ENCODE measurements at regions not wholly inside any gene's neighbourhood (a gene's known extent, or its start where the extent isn't known, plus 50 kb on each side); places are given as distances from the start of the nearest gene placed in this dataset.

DNA sequence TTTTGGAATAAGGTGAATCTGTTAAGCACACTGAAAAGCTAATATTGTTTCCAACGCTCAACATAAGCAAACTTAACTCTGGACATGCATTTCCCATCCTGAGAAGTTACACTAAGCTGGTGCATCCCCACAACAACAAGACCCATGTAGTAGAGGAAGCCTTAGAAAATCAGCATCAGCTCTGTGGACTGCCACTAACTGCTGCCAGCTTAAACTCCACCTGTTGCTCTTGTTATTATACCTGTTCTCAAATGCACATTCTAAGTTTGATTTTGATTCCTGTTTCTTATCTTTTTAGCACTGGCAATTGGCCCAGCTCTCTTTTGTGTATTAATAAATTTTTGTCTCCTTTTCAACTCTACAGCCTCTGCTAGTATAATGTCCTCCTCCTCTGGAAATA, 924.8 kb downstream of the DNAH5 start:
- H3K27me3 ChIP-seq (ENCODE audit: insufficient read depth, low read length) = no peaks in the 10 kb centered on the region
- H4K20me1 ChIP-seq (ENCODE audit: insufficient read depth) = no peaks in the 10 kb centered on the region
- no peak overlapping the region for H3K4me2 ChIP-seq (ENCODE audit: low read length)
- H3K9me2 ChIP-seq (ENCODE audit: insufficient read depth) = no peaks in the 10 kb centered on the region
- peaks cover 9 to 19% of the 10 kb centered on the region in 2 experiments; a peak in 2 of 4 replicates for H3K9me3 ChIP-seq (ENCODE audit: control insufficient read depth in 1 of 2, insufficient read depth in 1 of 2, low read depth in 1 of 2, low read length in 2 of 2)
- ChIA-PET POLR2A (no interaction called here), CTCF (no interaction called here), RAD21 (ENCODE audit: low non-redundant PET in 1 of 2, low total read pairs in 2 of 2, uncharacterized antibody in 2 of 2, unreplicated experiment in 2 of 2) (no interaction called here)
- no peak overlapping the region for H3K9ac ChIP-seq (ENCODE audit: low read length)
- no peaks in the 10 kb centered on the region for H3K79me2 ChIP-seq (ENCODE audit: insufficient read depth, low read length)
- no peaks in the 10 kb centered on the region for H3K36me3 ChIP-seq (ENCODE audit: control insufficient read depth in 1 of 2, insufficient read depth in 2 of 2, low read length in 2 of 2)
- intact Hi-C loops (cut with micrococcal nuclease) = no loop called here
- TF ChIP-seq, protein P1, sequence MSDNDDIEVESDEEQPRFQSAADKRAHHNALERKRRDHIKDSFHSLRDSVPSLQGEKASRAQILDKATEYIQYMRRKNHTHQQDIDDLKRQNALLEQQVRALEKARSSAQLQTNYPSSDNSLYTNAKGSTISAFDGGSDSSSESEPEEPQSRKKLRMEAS (IDR thresholded peaks at IDR 0.05) = no peak
- TF ChIP-seq SRF (IDR thresholded peaks at IDR 0.05; ENCODE audit: low read depth) (no peak), SIN3A (IDR thresholded peaks at IDR 0.05; ENCODE audit: low read depth) (no peak), EZH2 (IDR thresholded peaks at IDR 0.05) (no peak), EGR1 (IDR thresholded peaks at IDR 0.05; ENCODE audit: low read depth) (no peak), SP1 (IDR thresholded peaks at IDR 0.05; ENCODE audit: low read depth) (no peak), POLR2AphosphoS5 (IDR thresholded peaks at IDR 0.05; ENCODE audit: low read depth, low read length) (no peak), TCF7L2 (IDR thresholded peaks at IDR 0.05; ENCODE audit: borderline replicate concordance, extremely low read depth, insufficient read depth, insufficient read length) (no peak), CEBPB (IDR thresholded peaks at IDR 0.05; ENCODE audit: low read depth) (no peak), JUND (IDR thresholded peaks at IDR 0.05) (no peak), EZH2phosphoT487 (IDR thresholded peaks at IDR 0.05; ENCODE audit: borderline replicate concordance) (no peak), ZNF274 (IDR thresholded peaks at IDR 0.05; ENCODE audit: low read depth, low read length) (no peak)
- TF ChIP-seq, protein P2, sequence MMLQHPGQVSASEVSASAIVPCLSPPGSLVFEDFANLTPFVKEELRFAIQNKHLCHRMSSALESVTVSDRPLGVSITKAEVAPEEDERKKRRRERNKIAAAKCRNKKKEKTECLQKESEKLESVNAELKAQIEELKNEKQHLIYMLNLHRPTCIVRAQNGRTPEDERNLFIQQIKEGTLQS (IDR thresholded peaks at IDR 0.05) = no peak
- TF ChIP-seq, protein P3, sequence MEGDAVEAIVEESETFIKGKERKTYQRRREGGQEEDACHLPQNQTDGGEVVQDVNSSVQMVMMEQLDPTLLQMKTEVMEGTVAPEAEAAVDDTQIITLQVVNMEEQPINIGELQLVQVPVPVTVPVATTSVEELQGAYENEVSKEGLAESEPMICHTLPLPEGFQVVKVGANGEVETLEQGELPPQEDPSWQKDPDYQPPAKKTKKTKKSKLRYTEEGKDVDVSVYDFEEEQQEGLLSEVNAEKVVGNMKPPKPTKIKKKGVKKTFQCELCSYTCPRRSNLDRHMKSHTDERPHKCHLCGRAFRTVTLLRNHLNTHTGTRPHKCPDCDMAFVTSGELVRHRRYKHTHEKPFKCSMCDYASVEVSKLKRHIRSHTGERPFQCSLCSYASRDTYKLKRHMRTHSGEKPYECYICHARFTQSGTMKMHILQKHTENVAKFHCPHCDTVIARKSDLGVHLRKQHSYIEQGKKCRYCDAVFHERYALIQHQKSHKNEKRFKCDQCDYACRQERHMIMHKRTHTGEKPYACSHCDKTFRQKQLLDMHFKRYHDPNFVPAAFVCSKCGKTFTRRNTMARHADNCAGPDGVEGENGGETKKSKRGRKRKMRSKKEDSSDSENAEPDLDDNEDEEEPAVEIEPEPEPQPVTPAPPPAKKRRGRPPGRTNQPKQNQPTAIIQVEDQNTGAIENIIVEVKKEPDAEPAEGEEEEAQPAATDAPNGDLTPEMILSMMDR (IDR thresholded peaks at IDR 0.05 in 2 of 3, conservative IDR thresholded peaks at IDR 0.05 in 1 of 3; ENCODE audit: borderline replicate concordance in 1 of 3, insufficient read depth in 1 of 3, low read depth in 2 of 3, low read length in 2 of 3) = no peak
- TF ChIP-seq, protein P4, sequence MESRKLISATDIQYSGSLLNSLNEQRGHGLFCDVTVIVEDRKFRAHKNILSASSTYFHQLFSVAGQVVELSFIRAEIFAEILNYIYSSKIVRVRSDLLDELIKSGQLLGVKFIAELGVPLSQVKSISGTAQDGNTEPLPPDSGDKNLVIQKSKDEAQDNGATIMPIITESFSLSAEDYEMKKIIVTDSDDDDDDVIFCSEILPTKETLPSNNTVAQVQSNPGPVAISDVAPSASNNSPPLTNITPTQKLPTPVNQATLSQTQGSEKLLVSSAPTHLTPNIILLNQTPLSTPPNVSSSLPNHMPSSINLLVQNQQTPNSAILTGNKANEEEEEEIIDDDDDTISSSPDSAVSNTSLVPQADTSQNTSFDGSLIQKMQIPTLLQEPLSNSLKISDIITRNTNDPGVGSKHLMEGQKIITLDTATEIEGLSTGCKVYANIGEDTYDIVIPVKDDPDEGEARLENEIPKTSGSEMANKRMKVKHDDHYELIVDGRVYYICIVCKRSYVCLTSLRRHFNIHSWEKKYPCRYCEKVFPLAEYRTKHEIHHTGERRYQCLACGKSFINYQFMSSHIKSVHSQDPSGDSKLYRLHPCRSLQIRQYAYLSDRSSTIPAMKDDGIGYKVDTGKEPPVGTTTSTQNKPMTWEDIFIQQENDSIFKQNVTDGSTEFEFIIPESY (IDR thresholded peaks at IDR 0.05; ENCODE audit: extremely low read depth, insufficient replicate concordance, low read length) = no peak
- no TSS peak for BruUV-seq (replicated peaks)
- ATAC-seq (no peak), DNase-seq (ENCODE audit: low read depth, low spot score) (no peak)
- H3K4me1 ChIP-seq (ENCODE audit: control insufficient read depth in 1 of 2, insufficient read depth in 2 of 2, low read length in 2 of 2) = no peaks in the 10 kb centered on the region
- no peak overlapping the region for H3K4me3 ChIP-seq (replicated peaks in 1 of 2; ENCODE audit: low read depth in 1 of 2, low read length in 2 of 2)
- H2AFZ ChIP-seq (ENCODE audit: low read depth, low read length, poor library complexity, severe bottlenecking) = no peak overlapping the region
- H3K27ac ChIP-seq (ENCODE audit: low read depth, low read length) = no peak overlapping the region

Data from HCT116 (cell line).